Activated T-helper 1 cell treated with anti-CD3 and anti-CD28 coated beads, Interleukin-12 subunit alpha, Interleukin-12 subunit beta, Interleukin-2, Interleukin-4 antibody, amounts not matched to agents 30 ng/mL and 10 ng/mL and 1 ng/mL, durations not matched to agents 14 hours and 24 hours and 36 hours (primary cell): ENCODE measurements at regions not wholly inside any gene's neighbourhood (a gene's known extent, or its start where the extent isn't known, plus 50 kb on each side); places are given as distances from the start of the nearest gene placed in this dataset.
"Not testable (repeated sequence)": the region's sequence is repeated elsewhere in the genome, so short reads cannot be mapped to it uniquely, and the experiment has no call there.

Source experiments
- DNase-seq: peaks from one replicate; pipeline ENCODE4 v3.0.0; 2021; ENCODE audit warnings: low spot score
- H3K27ac Mint-ChIP-seq: one replicate; pipeline ENCODE4 v1.8.0; 2021; ENCODE audit warnings: mild to moderate bottlenecking, mixed read lengths
- H3K27me3 Mint-ChIP-seq: one replicate; pipeline ENCODE4 v1.8.0; 2022; ENCODE audit warnings: mild to moderate bottlenecking, moderate library complexity, mixed read lengths; ENCODE audit not compliant: insufficient read depth
- H3K36me3 Mint-ChIP-seq: one replicate; pipeline ENCODE4 v1.8.0; 2021; ENCODE audit warnings: low read depth, mixed read lengths
- H3K4me1 Mint-ChIP-seq: one replicate; pipeline ENCODE4 v1.8.0; 2021; ENCODE audit warnings: low read depth, mixed read lengths
- H3K4me3 Mint-ChIP-seq: one replicate; pipeline ENCODE4 v1.8.0; 2021; ENCODE audit warnings: mild to moderate bottlenecking, moderate library complexity, mixed read lengths
- H3K9me3 Mint-ChIP-seq: one replicate; pipeline ENCODE4 v1.8.0; 2021; ENCODE audit warnings: mixed read lengths
- intact Hi-C: fragments of 100-400 bp; cut with micrococcal nuclease; formaldehyde crosslinking; loops from one replicate; pipeline ENCODE4 v1.15.1; 2024

DNA sequence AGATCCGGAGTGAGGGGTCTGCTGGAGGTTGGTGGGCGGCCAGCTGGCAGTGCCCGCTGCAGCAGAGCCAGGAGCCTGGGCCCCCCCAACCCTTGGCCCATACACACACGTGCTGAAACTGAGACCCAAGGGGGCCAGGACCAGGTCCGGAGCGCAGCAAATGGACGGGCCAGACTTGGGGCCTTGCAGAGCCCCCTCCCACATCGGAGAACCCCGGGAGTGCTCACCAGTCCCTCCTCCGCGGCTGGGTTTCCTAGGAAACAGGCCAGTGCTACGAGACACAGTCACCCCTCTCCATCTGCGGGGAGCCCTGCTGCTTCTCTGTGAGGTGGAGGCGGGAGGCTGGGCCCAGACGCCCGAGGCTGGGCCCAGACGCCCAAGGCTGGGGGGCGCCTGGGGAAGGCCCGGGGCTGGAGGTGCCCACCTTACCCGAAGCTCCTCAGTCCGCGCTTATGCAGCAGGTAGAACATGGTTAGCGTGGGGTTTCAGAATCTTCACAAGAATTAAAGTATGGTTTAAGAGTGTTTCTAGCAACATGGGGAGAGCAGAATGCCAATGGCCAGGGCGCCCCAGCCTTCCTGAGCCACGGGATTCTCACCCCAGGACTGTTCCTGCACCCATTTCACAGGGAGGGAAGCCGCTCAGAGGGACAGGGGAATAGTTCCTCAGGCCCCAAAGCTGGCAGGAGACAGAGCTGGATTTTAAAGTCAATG is 135.0 kb upstream of the PRR20G start:
- H3K4me1 Mint-ChIP-seq, result no peaks in the 10 kb centered on the region
- DNase-seq, result no peak
- intact Hi-C loops, result no loop called here
- peaks cover 17% of the 10 kb centered on the region for H3K27me3 Mint-ChIP-seq
- H3K4me3 Mint-ChIP-seq, result no peak overlapping the region
- no peak overlapping the region for H3K27ac Mint-ChIP-seq
- H3K9me3 Mint-ChIP-seq, result no peaks in the 10 kb centered on the region
- no peaks in the 10 kb centered on the region for H3K36me3 Mint-ChIP-seq

DNA sequence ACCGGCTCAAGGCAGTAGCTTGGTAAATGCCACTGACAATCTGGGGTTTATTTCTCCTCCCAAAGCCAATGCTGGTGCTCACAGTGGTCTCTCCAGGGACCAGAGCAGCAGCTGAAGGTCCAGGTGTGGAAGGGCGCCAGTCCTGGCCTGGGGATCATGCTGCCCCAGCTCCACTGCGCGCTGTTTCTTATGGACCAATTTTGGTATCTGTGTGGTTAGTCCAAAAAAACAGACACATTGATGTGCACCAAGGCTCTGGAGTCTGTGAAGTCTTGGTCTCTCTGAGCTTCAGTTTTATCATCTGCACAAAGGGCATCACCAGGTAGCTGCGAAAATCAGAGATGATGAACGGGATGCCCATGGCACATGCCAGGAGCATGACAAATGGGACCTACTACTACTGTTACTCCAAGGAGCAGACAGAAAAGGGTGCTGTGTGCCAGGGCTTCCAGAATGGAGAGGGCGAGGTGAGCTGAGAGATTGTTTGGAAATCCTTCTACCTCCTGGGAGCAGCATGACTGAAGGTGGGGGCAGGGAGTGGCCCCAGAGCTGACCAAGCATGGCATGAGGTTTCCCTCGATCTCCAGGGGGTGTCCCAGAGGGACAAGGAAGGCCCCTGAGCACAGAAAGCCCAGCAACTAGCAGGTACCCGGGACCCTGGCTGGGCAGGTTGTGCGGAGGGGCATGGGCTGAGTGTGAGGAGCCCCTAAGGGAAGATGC is 134.3 kb upstream of the PRR20G start:
- no peak overlapping the region for H3K27ac Mint-ChIP-seq
- peaks cover 24% of the 10 kb centered on the region for H3K27me3 Mint-ChIP-seq
- no peaks in the 10 kb centered on the region for H3K4me1 Mint-ChIP-seq
- intact Hi-C loops, result no loop called here
- no peaks in the 10 kb centered on the region for H3K36me3 Mint-ChIP-seq
- H3K4me3 Mint-ChIP-seq, result no peak overlapping the region
- DNase-seq, result no peak
- H3K9me3 Mint-ChIP-seq, result no peaks in the 10 kb centered on the region

DNA sequence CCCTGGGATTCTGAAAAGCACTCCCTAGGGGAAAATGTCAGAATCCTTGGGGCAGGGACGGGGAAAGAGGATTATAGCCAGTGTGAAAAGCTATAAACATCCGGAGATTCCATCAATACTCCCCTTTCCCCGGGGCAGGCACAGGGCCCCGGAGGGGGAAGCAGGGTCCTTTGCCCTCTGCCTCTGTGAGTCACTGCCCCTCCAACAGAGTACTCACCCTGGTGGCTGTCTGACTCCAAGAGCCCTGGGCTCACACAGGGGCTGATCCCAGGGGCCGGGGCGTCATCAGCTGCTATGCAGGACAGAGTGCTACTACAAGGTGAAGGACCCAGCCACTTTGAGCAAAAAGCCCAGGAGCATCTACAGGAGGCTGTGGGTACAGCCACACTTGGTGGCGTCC is 133.0 kb upstream of the PRR20G start:
- Mint-ChIP-seq H3K27ac (no peak overlapping the region), H3K36me3 (no peaks in the 10 kb centered on the region), H3K4me3 (no peak overlapping the region), H3K27me3 (peaks cover 28% of the 10 kb centered on the region), H3K9me3 (no peaks in the 10 kb centered on the region), H3K4me1 (no peaks in the 10 kb centered on the region)
- no peak for DNase-seq
- intact Hi-C loops, result no loop called here

DNA sequence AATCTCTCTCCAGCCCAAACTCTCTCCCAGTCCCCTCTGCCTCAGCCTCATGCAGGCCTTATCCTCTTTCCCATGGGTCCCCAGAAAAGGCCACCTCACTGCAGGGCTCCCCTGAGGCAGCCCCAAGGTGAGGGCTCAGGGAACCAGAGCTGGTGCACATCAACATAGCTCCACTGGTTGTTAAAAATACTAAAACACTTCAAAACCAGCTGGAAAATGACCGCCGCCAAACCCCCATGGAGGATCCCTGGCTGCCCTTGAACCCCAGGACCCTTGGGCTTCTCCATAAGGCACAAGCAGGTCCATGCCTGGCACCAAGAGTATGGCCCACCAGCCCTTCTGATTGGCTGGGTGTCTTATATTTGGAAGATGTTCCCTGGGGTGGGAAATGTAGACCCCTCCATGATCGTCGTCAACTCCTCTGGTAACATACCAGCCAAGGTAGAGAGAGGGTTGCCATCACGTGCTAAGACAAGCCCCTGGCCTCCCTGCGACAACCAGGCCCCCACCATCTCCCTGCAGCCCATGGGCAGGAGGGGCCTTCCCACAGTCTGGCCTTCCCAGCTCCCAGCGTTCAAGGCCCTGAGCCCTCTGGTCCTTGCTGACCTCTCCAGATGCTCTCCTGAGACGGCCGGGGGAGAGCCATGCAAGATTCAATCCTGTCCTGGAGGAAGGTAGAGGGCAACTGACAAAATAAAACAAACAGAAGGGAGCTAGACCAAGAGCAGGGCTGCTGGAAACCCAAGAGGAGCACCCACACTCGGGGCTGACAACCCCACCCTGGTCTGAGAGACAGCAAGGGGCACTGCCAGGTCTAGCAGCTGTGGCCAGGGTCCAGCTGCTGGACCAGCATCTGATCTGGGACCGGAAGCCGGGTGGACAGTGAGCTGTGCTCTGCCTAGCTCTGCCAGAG is 132.1 kb upstream of the PRR20G start:
- H3K27me3 Mint-ChIP-seq, result peaks cover 29% of the 10 kb centered on the region
- no peaks in the 10 kb centered on the region for H3K4me1 Mint-ChIP-seq
- H3K27ac Mint-ChIP-seq, result no peak overlapping the region
- H3K9me3 Mint-ChIP-seq, result no peaks in the 10 kb centered on the region
- no peak overlapping the region for H3K4me3 Mint-ChIP-seq
- intact Hi-C loops, result no loop called here
- no peaks in the 10 kb centered on the region for H3K36me3 Mint-ChIP-seq
- no peak for DNase-seq

DNA sequence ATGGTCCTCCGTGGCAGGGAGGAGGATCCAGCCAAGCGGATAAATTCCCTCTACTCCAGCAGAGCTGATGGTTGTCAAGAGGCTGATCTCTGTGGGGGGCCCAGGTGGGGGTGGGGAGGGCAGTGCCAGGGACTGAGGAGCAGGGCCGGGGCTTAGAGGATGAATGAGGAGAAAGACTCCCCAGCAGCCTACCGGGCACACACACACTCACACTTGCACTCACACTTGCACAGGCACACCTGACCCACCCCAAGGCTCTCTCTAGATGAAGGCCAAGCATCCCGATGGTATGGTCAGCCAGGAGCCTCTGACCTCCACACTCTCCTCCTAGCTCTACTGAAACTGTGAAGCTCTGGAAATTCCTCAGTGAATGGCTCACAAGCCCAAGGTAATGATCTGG is 131.3 kb upstream of the PRR20G start:
- H3K27ac Mint-ChIP-seq, result no peak overlapping the region
- no peaks in the 10 kb centered on the region for H3K9me3 Mint-ChIP-seq
- intact Hi-C loops, result no loop called here
- peaks cover 27% of the 10 kb centered on the region for H3K27me3 Mint-ChIP-seq
- no peak for DNase-seq
- no peaks in the 10 kb centered on the region for H3K4me1 Mint-ChIP-seq
- H3K36me3 Mint-ChIP-seq, result no peaks in the 10 kb centered on the region
- no peak overlapping the region for H3K4me3 Mint-ChIP-seq

DNA sequence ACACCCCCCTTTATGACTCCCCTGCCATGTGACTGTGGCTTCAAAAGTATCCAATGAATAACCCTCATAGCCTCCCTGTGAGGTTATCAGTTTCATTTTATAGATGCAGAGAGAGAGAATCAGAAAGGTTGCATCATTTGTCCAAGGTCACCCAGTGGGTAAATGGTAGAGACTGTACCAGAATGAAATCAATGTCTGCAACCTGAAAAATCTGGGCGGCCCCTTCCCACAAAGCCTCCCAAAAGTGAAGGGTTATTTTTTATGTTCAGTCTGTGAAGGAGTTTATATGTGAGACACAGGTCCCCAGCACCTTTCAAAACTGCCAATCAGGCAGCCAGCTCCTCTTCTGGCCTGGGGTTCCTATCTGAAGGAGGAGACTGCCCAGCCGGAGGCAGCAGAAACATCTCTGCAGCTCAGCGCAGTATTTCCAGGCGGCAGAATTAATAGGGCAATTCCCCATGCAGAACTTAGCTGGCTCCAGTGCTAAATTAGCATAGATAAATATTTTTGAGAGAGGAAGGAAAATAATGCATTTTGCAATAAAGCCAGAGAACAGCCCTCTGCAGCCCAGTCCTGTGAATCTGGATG is 130.8 kb upstream of the PRR20G start:
- H3K27me3 Mint-ChIP-seq, result peaks cover 28% of the 10 kb centered on the region

DNA sequence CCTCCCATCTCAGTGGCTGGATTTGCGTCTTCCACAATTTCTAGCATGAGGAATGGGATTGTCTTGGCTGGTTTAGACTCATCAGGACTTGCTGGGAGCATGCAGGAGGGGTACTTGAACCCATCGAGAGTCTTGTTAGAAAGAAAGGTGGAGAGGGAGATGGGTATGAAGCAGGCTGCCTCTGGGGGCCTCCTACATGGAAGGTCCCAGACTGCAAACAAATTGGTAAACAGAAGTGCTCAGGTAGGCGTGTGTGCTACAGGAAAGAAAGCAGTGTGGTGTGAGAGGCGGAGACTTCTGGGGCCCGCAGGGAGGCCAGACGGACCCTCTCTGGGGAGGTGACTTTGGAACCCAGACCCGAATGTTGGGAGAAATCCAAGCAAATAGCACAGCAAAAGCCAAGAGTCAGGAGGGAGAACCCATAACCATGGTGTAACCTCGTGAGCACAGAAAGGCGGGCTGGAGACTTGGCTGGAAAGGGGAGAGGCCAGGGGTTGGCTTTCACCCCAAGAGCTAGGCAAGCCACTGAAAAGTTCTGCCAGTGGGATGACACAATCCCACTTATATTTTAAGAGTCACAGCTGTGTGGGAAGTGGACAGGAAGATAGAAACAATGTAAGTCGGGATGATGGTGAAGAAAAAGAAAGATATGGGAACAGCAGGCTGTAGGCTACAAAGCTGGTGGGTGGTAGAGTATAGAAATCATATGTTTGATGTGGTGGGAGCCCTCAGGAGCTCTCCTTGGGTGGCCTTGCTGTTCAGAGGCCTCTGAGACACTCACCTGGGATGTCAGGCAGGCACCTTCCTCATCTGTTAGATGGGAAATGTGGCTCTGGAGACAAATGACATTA is 130.1 kb upstream of the PRR20G start:
- peaks cover 30% of the 10 kb centered on the region for H3K27me3 Mint-ChIP-seq
- H3K4me1 Mint-ChIP-seq, result no peaks in the 10 kb centered on the region
- intact Hi-C loops, result no loop called here
- H3K4me3 Mint-ChIP-seq, result no peak overlapping the region
- no peak overlapping the region for H3K27ac Mint-ChIP-seq
- no peaks in the 10 kb centered on the region for H3K9me3 Mint-ChIP-seq
- H3K36me3 Mint-ChIP-seq, result no peaks in the 10 kb centered on the region
- no peak for DNase-seq

More for the DNA sequence above, 130.8 kb upstream of the PRR20G start:
- no peak overlapping the region for H3K4me3 Mint-ChIP-seq
- intact Hi-C loops, result no loop called here
- H3K4me1 Mint-ChIP-seq, result no peaks in the 10 kb centered on the region
- no peaks in the 10 kb centered on the region for H3K36me3 Mint-ChIP-seq
- H3K9me3 Mint-ChIP-seq, result no peaks in the 10 kb centered on the region
- no peak for DNase-seq
- no peak overlapping the region for H3K27ac Mint-ChIP-seq

DNA sequence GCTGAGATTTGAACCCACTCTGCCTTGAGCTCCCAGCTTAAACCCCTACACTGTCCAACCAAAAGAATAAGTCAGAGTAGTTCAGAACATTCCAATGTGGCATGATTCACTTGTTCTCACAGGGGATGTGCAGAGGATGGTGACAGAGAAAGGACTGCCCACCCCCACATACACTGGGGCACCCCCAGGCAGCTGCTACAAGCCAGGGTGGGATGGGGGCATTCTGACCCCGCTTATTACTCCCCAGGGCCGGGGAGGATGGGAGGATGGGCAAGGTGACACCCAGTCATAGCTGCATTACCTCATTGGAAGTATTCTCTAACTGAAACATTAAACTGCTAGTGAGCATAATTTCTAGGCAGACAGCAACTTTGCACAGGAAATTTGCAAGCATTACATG is 126.0 kb upstream of the PRR20G start:
- Mint-ChIP-seq H3K27me3 (peaks cover 30% of the 10 kb centered on the region), H3K4me1 (no peaks in the 10 kb centered on the region), H3K27ac (no peak overlapping the region), H3K9me3 (no peaks in the 10 kb centered on the region), H3K36me3 (no peaks in the 10 kb centered on the region), H3K4me3 (no peak overlapping the region)
- intact Hi-C loops, result no loop called here
- DNase-seq, result no peak

DNA sequence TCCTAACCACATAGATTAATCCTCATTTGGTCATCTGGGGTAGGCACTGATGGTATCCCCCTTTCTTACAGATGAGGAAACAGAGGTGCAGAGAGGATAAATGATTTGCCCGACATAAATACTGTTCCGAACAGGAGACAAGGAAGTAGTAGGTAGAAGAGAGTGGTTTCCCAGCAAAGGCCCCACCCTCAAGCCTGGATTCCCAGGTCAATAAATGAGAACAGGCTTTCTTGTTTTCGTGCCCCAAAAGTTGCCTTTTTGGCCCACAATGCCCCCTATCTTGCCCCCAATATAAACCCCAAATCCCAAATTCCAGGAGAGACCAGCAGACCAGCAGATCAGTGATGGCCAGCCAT is 125.5 kb upstream of the PRR20G start:
- Mint-ChIP-seq H3K27ac (no peak overlapping the region), H3K36me3 (no peaks in the 10 kb centered on the region), H3K27me3 (peaks cover 26% of the 10 kb centered on the region), H3K4me1 (no peaks in the 10 kb centered on the region), H3K4me3 (no peak overlapping the region), H3K9me3 (no peaks in the 10 kb centered on the region)
- intact Hi-C loops, result no loop called here
- DNase-seq, result no peak

DNA sequence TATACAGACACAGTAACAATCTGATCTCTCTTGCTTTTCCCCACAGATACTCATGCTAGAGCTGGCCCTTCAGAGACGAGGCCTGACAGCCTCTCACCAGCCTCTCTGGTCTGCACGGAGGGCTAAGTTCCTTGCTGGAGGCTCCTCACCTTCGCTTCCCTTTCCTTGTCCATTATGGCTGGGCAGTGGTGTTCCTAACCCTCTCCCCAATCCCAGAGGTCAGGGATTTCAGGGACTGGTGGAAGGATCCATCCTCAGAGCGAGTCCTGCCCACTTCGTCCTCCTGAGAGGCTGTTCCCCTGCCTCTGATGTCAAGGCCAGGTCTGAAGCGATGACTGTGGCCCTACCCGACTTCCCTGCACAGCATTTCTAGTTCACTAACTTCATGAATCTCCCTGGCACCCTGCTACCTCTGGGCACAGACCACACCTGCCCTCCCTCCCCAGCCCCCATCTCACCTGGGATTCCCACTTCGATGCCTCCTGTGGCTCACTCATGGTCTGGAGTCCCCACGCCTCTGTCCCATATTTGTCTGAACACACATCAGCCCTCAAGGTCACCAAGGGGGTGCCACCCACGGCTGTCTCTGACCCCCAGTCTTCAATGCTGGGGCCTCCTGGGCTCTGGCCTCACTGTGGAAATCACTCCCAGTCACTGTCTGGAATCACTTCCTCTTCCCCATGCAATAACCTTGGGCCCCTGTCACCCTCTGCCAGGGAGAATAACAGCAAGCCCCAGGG is 124.9 kb upstream of the PRR20G start:
- Mint-ChIP-seq H3K4me3 (no peak overlapping the region), H3K4me1 (no peaks in the 10 kb centered on the region), H3K27ac (no peak overlapping the region), H3K9me3 (no peaks in the 10 kb centered on the region), H3K36me3 (no peaks in the 10 kb centered on the region), H3K27me3 (peaks cover 21% of the 10 kb centered on the region)
- intact Hi-C loops, result no loop called here
- no peak for DNase-seq

DNA sequence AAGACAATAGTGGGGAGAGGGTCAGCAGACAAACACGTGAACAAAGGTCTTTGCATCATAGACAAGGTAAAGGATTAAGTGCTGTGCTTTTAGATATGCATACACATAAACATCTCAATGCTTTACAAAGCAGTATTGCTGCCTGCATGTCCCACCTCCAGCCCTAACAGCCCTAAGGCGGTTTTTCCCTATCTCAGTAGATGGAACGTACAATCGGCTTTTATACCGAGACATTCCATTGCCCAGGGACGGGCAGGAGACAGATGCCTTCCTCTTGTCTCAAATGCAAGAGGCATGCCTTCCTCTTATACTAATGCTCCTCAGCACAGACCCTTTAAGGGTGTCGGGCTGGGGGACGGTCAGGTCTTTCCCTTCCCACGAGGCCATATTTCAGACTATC is 124.0 kb upstream of the PRR20G start:
- DNase-seq, H3K36me3 Mint-ChIP-seq, H3K9me3 Mint-ChIP-seq, H3K27ac Mint-ChIP-seq, intact Hi-C loops, H3K4me1 Mint-ChIP-seq, H3K4me3 Mint-ChIP-seq: not testable (repeated sequence)
- H3K27me3 Mint-ChIP-seq, result peaks cover 14% of the 10 kb centered on the region
